ENCODE measurements at regions not wholly inside any gene's neighbourhood (a gene's known extent, or its start where the extent isn't known, plus 50 kb on each side); places are given as distances from the start of the nearest gene placed in this dataset.

GRCh38 chr14:73782623-73783022 is 68.4 kb upstream of the PNMA1 start:
- DNase-seq (ENCODE audit: low read depth): no peak

GRCh38 chr14:73780896-73781295 is 66.7 kb upstream of the PNMA1 start:
- H3K4me3 ChIP-seq (ENCODE audit: control insufficient read depth, low read depth, low read length): no peak overlapping the region
- TF ChIP-seq CTCF (IDR thresholded peaks at IDR 0.05; ENCODE audit: control insufficient read depth, insufficient read depth, low read depth, low read length, missing control alignments): no peak
- no peak for DNase-seq (ENCODE audit: low read depth)

More at GRCh38 chr14:73782623-73783022, 68.4 kb upstream of the PNMA1 start:
- no peak for TF ChIP-seq CTCF (IDR thresholded peaks at IDR 0.05; ENCODE audit: control insufficient read depth, insufficient read depth, low read depth, low read length, missing control alignments)
- H3K4me3 ChIP-seq (ENCODE audit: control insufficient read depth, low read depth, low read length): no peak overlapping the region

GRCh38 chr14:73780391-73780790 is 66.2 kb upstream of the PNMA1 start:
- no peak overlapping the region for H3K4me3 ChIP-seq (ENCODE audit: control insufficient read depth, low read depth, low read length)
- no peak for DNase-seq (ENCODE audit: low read depth)
- TF ChIP-seq CTCF (IDR thresholded peaks at IDR 0.05; ENCODE audit: control insufficient read depth, insufficient read depth, low read depth, low read length, missing control alignments): no peak

- no peak overlapping the region for H3K4me3 ChIP-seq (ENCODE audit: control insufficient read depth, low read depth, low read length)
- TF ChIP-seq CTCF (IDR thresholded peaks at IDR 0.05; ENCODE audit: control insufficient read depth, insufficient read depth, low read depth, low read length, missing control alignments): no peak
These were observed 64.6 kb upstream of the PNMA1 start for GRCh38 chr14:73778736-73779135.

GRCh38 chr14:73777420-73777819 is 63.2 kb upstream of the PNMA1 start:
- no peak overlapping the region for H3K4me3 ChIP-seq (ENCODE audit: control insufficient read depth, low read depth, low read length)
- TF ChIP-seq CTCF (IDR thresholded peaks at IDR 0.05; ENCODE audit: control insufficient read depth, insufficient read depth, low read depth, low read length, missing control alignments): no peak
- no peak for DNase-seq (ENCODE audit: low read depth)

More at GRCh38 chr14:73778736-73779135, 64.6 kb upstream of the PNMA1 start:
- no peak for DNase-seq (ENCODE audit: low read depth)

GRCh38 chr14:73776194-73776537 is 62.0 kb upstream of the PNMA1 start:
- DNase-seq (ENCODE audit: low read depth): no peak
- H3K4me3 ChIP-seq (ENCODE audit: control insufficient read depth, low read depth, low read length): no peak overlapping the region
- TF ChIP-seq CTCF (IDR thresholded peaks at IDR 0.05; ENCODE audit: control insufficient read depth, insufficient read depth, low read depth, low read length, missing control alignments): no peak
